A549 (cell line): ENCODE measurements at regions not wholly inside any gene's neighbourhood (a gene's known extent, or its start where the extent isn't known, plus 50 kb on each side); places are given as distances from the start of the nearest gene placed in this dataset.

Source experiments
- ATAC-seq, 2 experiments: fragments of 200-7000 bp in 1 of 2; fragments of >200 bp in 1 of 2; cut with Nextera tagmentation in 1 of 2; cut with Tn5 transposase in 1 of 2; 3 replicates each; pipeline versions ENCODE4 v1.8.0 to v1.9.1; 2018 to 2020; ENCODE audit warnings: mild to moderate bottlenecking in 1 of 2, moderate library complexity in 1 of 2
- CTCF ChIA-PET: fragments of 300-600 bp; sonication (Branson Sonifier 250); formaldehyde crosslinking; extraction: SDS; loops from one replicate; lab custom pipeline; 2021; ENCODE audit warnings: antibody characterized with exemption, inconsistent platforms; lab: Yijun Ruan, JAX
- POLR2A ChIA-PET: fragments of 350-600 bp; formaldehyde crosslinking; extraction: SDS; loops from one replicate; lab custom pipeline; 2021; ENCODE audit warnings: antibody characterized with exemption, inconsistent platforms; lab: Yijun Ruan, JAX
- DNase-seq, 2 experiments: peaks; one replicate each; pipeline versions ENCODE4 v3.0.0 to v3.0.0-alpha.2; 2011 to 2016; ENCODE audit warnings: low read depth in 1 of 2, low spot score in 1 of 2
- FAIRE-seq: peaks from 2 replicates; lab custom pipeline; 2011; peaks lifted over from hg19 to GRCh38; lab: Jason Lieb, UNC
- H3K27ac ChIP-seq, 2 experiments: fragments of >200 bp; sonication (Bioruptor Twin); formaldehyde crosslinking; 3 replicates each; pipeline ENCODE4 v1.5.1; 2016 to 2017
- H3K4me1 ChIP-seq: fragments of >200 bp; sonication (Bioruptor Twin); formaldehyde crosslinking; 3 replicates; pipeline ENCODE4 v1.6.1; 2016
- H3K4me2 ChIP-seq: fragments of >200 bp; sonication (Bioruptor Twin); formaldehyde crosslinking; 3 replicates; pipeline ENCODE4 v1.6.1; 2016
- H3K4me3 ChIP-seq: fragments of >200 bp; sonication (Bioruptor Twin); formaldehyde crosslinking; 3 replicates; pipeline ENCODE4 v1.5.1; 2016
- H3K9me3 ChIP-seq: fragments of >200 bp; sonication (Bioruptor Twin); formaldehyde crosslinking; 3 replicates; pipeline ENCODE4 v1.6.1; 2016
- BCL3 ChIP-seq: fragments of >200 bp; sonication (Bioruptor Twin); formaldehyde crosslinking; IDR thresholded peaks from 3 replicates; pipeline ENCODE4 v1.6.1; 2016
- BHLHE40 ChIP-seq: IDR thresholded peaks from 2 replicates; pipeline ENCODE4 v1.6.1; 2012; ENCODE audit warnings: low read depth, low read length, inconsistent platforms
- CBX2 ChIP-seq: fragments of 200-600 bp; sonication (generic); IDR thresholded peaks from 2 replicates; pipeline ENCODE4 v1.6.1; 2016; ENCODE audit warnings: low read depth, mild to moderate bottlenecking, borderline replicate concordance
- CHD4 ChIP-seq: fragments of 200-600 bp; sonication (generic); IDR thresholded peaks from 2 replicates; pipeline ENCODE4 v1.6.1; 2016; ENCODE audit warnings: antibody characterized with exemption, mild to moderate bottlenecking, borderline replicate concordance
- CTCF ChIP-seq: fragments of >200 bp; sonication (Bioruptor Twin); formaldehyde crosslinking; IDR thresholded peaks from 3 replicates; pipeline ENCODE4 v1.5.1; 2016
- E2F6 ChIP-seq: IDR thresholded peaks from 2 replicates; pipeline ENCODE4 v1.6.1; 2012; ENCODE audit warnings: low read depth, borderline replicate concordance
- EHMT2 ChIP-seq: fragments of 200-600 bp; sonication (generic); IDR thresholded peaks from 2 replicates; pipeline ENCODE4 v1.6.1; 2016; ENCODE audit warnings: antibody characterized with exemption, low read depth, mild to moderate bottlenecking, moderate library complexity
- EP300 ChIP-seq, 2 experiments: fragments of >200 bp; sonication (Bioruptor Twin); formaldehyde crosslinking; IDR thresholded peaks; 2 replicates in 1 of 2; 3 replicates in 1 of 2; pipeline ENCODE4 v1.6.1; 2016 to 2017
- GATA3 ChIP-seq: IDR thresholded peaks from 2 replicates; pipeline ENCODE4 v1.6.1; 2012; ENCODE audit warnings: borderline replicate concordance
- HDAC2 ChIP-seq: fragments of 200-600 bp; sonication (generic); IDR thresholded peaks from 2 replicates; pipeline ENCODE4 v1.6.1; 2016
- JUN ChIP-seq, 2 experiments: fragments of >200 bp; sonication (Bioruptor Twin); formaldehyde crosslinking; IDR thresholded peaks; 2 replicates in 1 of 2; 3 replicates in 1 of 2; pipeline ENCODE4 v1.6.1; 2016 to 2017
- MAFK ChIP-seq: fragments of 450-650 bp; IDR thresholded peaks from 2 replicates; pipeline ENCODE4 v1.6.1; 2014; ENCODE audit not compliant: partially characterized antibody
- MAX ChIP-seq: IDR thresholded peaks from 2 replicates; pipeline ENCODE4 v1.6.1; 2012
- NPAS2 ChIP-seq: fragments of 250-450 bp; sonication (Bioruptor Pico); IDR thresholded peaks from 2 replicates; pipeline ENCODE4 v1.8.0; 2022; ENCODE audit warnings: mild to moderate bottlenecking, moderate library complexity, borderline replicate concordance
- PBX3 ChIP-seq: IDR thresholded peaks from 2 replicates; pipeline ENCODE4 v1.6.1; 2012
- POLR2AphosphoS2 ChIP-seq: conservative IDR thresholded peaks from 2 replicates; pipeline ENCODE4 v1.6.1; 2012; ENCODE audit warnings: low read length, improper control_type of control experiment, inconsistent platforms
- REST ChIP-seq: fragments of 200-600 bp; sonication (generic); IDR thresholded peaks from 2 replicates; pipeline ENCODE4 v1.6.1; 2016; ENCODE audit warnings: antibody characterized with exemption, mild to moderate bottlenecking, moderate library complexity
- RFX5 ChIP-seq: fragments of 450-650 bp; IDR thresholded peaks from 2 replicates; pipeline ENCODE4 v1.7.1; 2014; ENCODE audit warnings: antibody characterized with exemption, mild to moderate bottlenecking, moderate library complexity
- USF2 ChIP-seq: fragments of 450-650 bp; IDR thresholded peaks from 2 replicates; pipeline ENCODE4 v1.6.1; 2014; ENCODE audit warnings: antibody characterized with exemption
- ZC3H11A ChIP-seq: fragments of 450-650 bp; IDR thresholded peaks from 2 replicates; pipeline ENCODE4 v1.6.1; 2014; ENCODE audit warnings: antibody characterized with exemption, mild to moderate bottlenecking
- ZNF302 ChIP-seq: fragments of 250-450 bp; sonication (Bioruptor Pico); IDR thresholded peaks from 2 replicates; pipeline ENCODE4 v1.9.0; 2021; ENCODE audit warnings: inconsistent platforms, mild to moderate bottlenecking, moderate library complexity
- whole genome bisulfite sequencing: methylation state at CpG from one replicate; pipeline ENCODE4 v1.1.6; 2017; ENCODE audit errors: missing lambda C conversion rate; 5-methylcytosine and 5-hydroxymethylcytosine counted together

- no peaks in the 10 kb centered on the region for H3K9me3 ChIP-seq
- ATAC-seq (no peak), DNase-seq (no peak), FAIRE-seq (no peak)
- no peak overlapping the region for H3K27ac ChIP-seq
- no peak overlapping the region for H3K4me3 ChIP-seq
- CTCF ChIA-PET: no interaction called here
- TF ChIP-seq EHMT2: no peak
- TF ChIP-seq RFX5: no peak
- no peaks in the 10 kb centered on the region for H3K4me1 ChIP-seq
- H3K4me2 ChIP-seq: no peak overlapping the region
- WGBS: under 1% methylated on average over 5 of the region's 5 CpGs
- POLR2A ChIA-PET: no interaction called here
Observed at GRCh38 chr1:177511036-177511435, 340.3 kb downstream of the BRINP2 start.

GRCh38 chr1:177505905-177506590, 335.3 kb downstream of the BRINP2 start:
- no peak for TF ChIP-seq CTCF
- TF ChIP-seq JUN (IDR thresholded peaks at IDR 0.05): no peak
- no peak for TF ChIP-seq POLR2AphosphoS2
- no peak overlapping the region for H3K4me2 ChIP-seq

GRCh38 chr1:177495878-177496277, 325.1 kb downstream of the BRINP2 start:
- 0% methylated on average over 2 of the region's 2 CpGs for whole genome bisulfite sequencing
- FAIRE-seq (no peak), DNase-seq (peak in 1 of 2 experiments; percentile 17), ATAC-seq (no peak; a peak in 1 of 6 replicates)
- H3K4me2 ChIP-seq: no peak overlapping the region
- CTCF ChIA-PET: interaction anchor here (0.8 kb wide), 1 partner anchor 449 kb away, joined by 3 read pairs; no protein-coding TSS in a partner anchor
- TF ChIP-seq MAFK (no peak), MAX (no peak), GATA3 (no peak), CHD4 (no peak), HDAC2 (no peak)
- no peak overlapping the region for H3K27ac ChIP-seq
- no peaks in the 10 kb centered on the region for H3K4me1 ChIP-seq
- no peak overlapping the region for H3K4me3 ChIP-seq
- no peaks in the 10 kb centered on the region for H3K9me3 ChIP-seq
- POLR2A ChIA-PET: no interaction called here

More at GRCh38 chr1:177505905-177506590, 335.3 kb downstream of the BRINP2 start:
- FAIRE-seq (no peak), DNase-seq (no peak), ATAC-seq (no peak)
- Histone ChIP-seq H3K4me3 (no peak overlapping the region), H3K27ac (no peak overlapping the region), H3K9me3 (no peaks in the 10 kb centered on the region), H3K4me1 (no peaks in the 10 kb centered on the region)
- WGBS: 0% methylated on average over 1 of the region's 1 CpG
- ChIA-PET POLR2A (no interaction called here), CTCF (no interaction called here)

GRCh38 chr1:177490786-177491185, 320.0 kb downstream of the BRINP2 start:
- POLR2A ChIA-PET: no interaction called here
- Histone ChIP-seq H3K27ac (no peak overlapping the region), H3K4me2 (no peak overlapping the region), H3K9me3 (no peaks in the 10 kb centered on the region), H3K4me3 (no peak overlapping the region), H3K4me1 (no peaks in the 10 kb centered on the region)
- CTCF ChIA-PET: interaction anchor here (1.2 kb wide), 1 partner anchor 49 kb away, joined by 3 read pairs; no protein-coding TSS in a partner anchor
- WGBS: 14% methylated on average over 2 of the region's 2 CpGs
- no peak for ATAC-seq
- FAIRE-seq: no peak
- no peak for DNase-seq
- TF ChIP-seq EP300 (IDR thresholded peaks at IDR 0.05) (no peak), NPAS2 (no peak), CHD4 (no peak), E2F6 (no peak), ZNF302 (CRISPR knock-in tag) (no peak), USF2 (no peak), CBX2 (no peak), PBX3 (no peak), ZC3H11A (no peak), BHLHE40 (no peak), POLR2AphosphoS2 (no peak), BCL3 (no peak), REST (no peak)
